Lower lobe of right lung (tissue), 2 donors: ENCODE measurements at regions not wholly inside any gene's neighbourhood (a gene's known extent, or its start where the extent isn't known, plus 50 kb on each side); places are given as distances from the start of the nearest gene placed in this dataset.

Experiments used
- ATAC-seq, 2 donors: fragments of 200-7000 bp; cut with Tn5 transposase; one replicate each; pipeline ENCODE4 v1.9.1; 2020 to 2022; ENCODE audit warnings: mild to moderate bottlenecking in 2 of 2, moderate library complexity in 2 of 2
- DNase-seq: peaks from one replicate; pipeline ENCODE4 v3.0.0-alpha.2; 2020
- H3K27ac ChIP-seq: fragments of 200-600 bp; one replicate; pipeline ENCODE4 v1.8.0; 2022
- H3K27me3 ChIP-seq: fragments of 200-600 bp; one replicate; pipeline ENCODE4 v1.8.0; 2022; ENCODE audit warnings: low read depth
- H3K36me3 ChIP-seq: fragments of 200-600 bp; one replicate; pipeline ENCODE4 v1.8.0; 2022; ENCODE audit warnings: mild to moderate bottlenecking
- H3K4me1 ChIP-seq: fragments of 200-600 bp; one replicate; pipeline ENCODE4 v1.8.0; 2022
- H3K4me3 ChIP-seq: fragments of 200-600 bp; one replicate; pipeline ENCODE4 v1.8.0; 2022; ENCODE audit warnings: mild to moderate bottlenecking
- H3K9me3 ChIP-seq: fragments of 200-600 bp; one replicate; pipeline ENCODE4 v1.8.0; 2022
- CTCF ChIP-seq: fragments of 200-600 bp; IDR thresholded peaks from one replicate; pipeline ENCODE4 v1.8.0; 2022; ENCODE audit warnings: antibody characterized with exemption, mild to moderate bottlenecking
- intact Hi-C: fragments of 100-400 bp; cut with DNase I; formaldehyde crosslinking; loops from one replicate; pipeline ENCODE4 v1.11.0; 2022
- donor health status: DM: no; HTN: yes; CAD: no; lungs with severe emphysema.

DNA sequence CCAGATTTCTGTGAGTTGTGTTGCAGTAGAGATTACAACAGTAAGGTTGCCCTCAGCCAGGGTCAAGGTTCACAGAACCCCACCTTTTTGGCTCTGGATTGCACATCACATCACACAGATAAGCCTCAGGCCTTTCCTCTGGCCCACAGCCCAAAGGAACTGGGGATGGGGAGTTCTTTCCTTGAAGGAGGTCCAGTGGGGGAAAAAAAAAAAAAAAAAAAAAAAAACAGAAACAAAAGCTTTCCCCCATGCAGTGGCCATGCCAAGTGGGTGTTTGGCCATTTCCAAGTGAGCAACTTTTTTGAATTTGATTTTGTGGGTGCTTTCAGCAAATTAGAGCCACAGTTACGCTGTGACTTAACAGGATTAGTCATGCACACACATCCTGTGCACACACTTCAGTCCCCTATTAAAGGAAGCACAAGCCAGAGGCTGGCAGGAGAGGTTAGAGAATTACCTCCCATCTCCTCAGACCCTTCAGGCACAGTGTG lies 79.3 kb upstream of the NANOS1 start:
- no peaks in the 10 kb centered on the region for H3K27me3 ChIP-seq
- DNase-seq (no peak), ATAC-seq (no peak)
- H3K9me3 ChIP-seq, result no peaks in the 10 kb centered on the region
- no peak overlapping the region for H3K4me3 ChIP-seq
- TF ChIP-seq CTCF, result no peak
- H3K36me3 ChIP-seq, result no peaks in the 10 kb centered on the region
- H3K4me1 ChIP-seq, result no peaks in the 10 kb centered on the region
- H3K27ac ChIP-seq, result no peak overlapping the region
- intact Hi-C loops, result no loop called here

- Histone ChIP-seq H3K4me3 (no peak overlapping the region), H3K27ac (no peak overlapping the region), H3K9me3 (no peaks in the 10 kb centered on the region), H3K27me3 (no peaks in the 10 kb centered on the region), H3K4me1 (no peaks in the 10 kb centered on the region), H3K36me3 (no peaks in the 10 kb centered on the region)
- no peak for TF ChIP-seq CTCF
- ATAC-seq (no peak), DNase-seq (no peak)
- intact Hi-C loops, result no loop called here
Observed at GRCh38 chr10:118950997-118951637, 78.4 kb upstream of the NANOS1 start.

DNA sequence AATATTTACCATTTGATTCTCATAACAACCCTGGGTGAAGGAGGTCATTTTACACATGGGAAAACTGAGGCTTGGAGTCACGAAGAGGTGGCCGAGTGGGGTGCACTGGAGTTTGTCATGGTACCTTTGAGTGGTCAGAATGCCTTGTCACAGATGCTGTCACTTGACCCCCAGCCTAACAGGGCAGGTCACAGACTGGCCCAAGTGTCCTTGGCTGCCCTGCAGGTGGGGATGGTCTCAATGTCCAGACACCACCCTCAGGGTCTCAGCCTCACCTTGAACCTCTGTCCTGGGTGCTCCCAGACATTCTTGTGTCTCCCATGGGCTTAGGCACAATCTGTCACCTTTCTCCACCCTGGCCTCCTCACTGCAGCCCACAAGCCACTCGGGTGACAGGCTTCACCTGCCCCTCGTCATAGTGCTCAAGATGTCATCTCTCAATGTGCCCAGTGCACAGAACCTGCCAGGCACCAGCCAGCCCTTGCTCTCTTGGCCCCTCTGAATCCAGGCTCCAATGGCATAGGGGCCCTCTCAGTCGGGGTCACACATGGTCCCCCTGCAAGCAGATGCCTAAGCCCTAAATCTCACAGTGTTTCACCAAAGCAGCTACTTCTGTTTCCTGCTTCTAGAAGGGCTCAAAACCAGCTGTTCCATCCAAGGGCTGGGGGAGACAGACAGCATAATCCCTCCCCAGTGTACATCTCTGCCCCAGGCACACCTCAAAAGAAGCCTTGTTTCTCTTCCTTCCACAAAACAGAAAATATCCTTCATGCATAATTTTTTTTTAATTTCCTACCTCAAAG lies 76.8 kb upstream of the NANOS1 start:
- no peaks in the 10 kb centered on the region for H3K9me3 ChIP-seq
- no peak for ATAC-seq
- TF ChIP-seq CTCF, result no peak
- no peak overlapping the region for H3K27ac ChIP-seq
- no peaks in the 10 kb centered on the region for H3K27me3 ChIP-seq
- no peak for DNase-seq
- H3K4me3 ChIP-seq, result no peak overlapping the region
- intact Hi-C loops, result no loop called here
- H3K36me3 ChIP-seq, result no peaks in the 10 kb centered on the region
- H3K4me1 ChIP-seq, result no peaks in the 10 kb centered on the region

DNA sequence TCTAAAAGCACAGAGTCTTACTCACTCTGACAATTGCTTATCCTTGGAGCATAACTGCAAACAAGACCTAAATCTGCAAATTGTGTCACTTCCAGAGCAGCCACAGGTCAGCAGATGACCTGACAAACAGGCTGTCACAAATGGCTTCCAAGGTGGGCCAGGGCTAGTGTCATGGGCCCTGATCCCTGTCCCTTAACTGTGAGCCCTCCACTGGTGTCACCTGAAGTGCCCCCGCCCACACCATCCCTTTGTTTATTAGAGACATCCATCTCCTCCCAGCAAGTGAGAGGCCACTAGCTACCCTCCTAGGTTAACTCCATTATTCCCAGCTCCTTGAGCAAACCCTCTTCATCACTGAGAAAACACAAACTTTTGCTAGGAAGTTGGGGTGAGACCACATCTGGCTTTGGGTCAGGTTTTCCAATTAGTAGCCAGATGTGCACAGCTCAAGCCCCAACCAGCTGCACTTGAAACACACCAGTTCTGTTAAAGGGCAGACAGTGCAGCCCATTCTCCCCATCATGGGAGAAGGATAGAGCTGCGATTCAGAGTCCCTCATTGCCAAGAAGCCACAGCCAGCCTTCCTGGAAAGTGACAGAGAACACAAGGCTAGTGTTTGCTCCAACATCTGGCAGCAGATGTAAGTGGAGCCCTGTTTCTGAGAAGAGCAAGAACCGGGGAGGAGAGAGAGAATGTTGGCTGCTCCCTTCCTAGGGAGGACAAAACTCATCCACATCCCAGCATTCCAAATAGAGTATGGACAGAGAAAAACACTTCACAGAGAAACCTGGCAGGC lies 75.7 kb upstream of the NANOS1 start:
- peaks cover 8% of the 10 kb centered on the region for H3K4me1 ChIP-seq
- intact Hi-C loops, result no loop called here
- H3K27ac ChIP-seq, result no peak overlapping the region
- no peaks in the 10 kb centered on the region for H3K27me3 ChIP-seq
- DNase-seq, result no peak
- TF ChIP-seq CTCF, result no peak
- no peak for ATAC-seq
- no peaks in the 10 kb centered on the region for H3K9me3 ChIP-seq
- H3K36me3 ChIP-seq, result no peaks in the 10 kb centered on the region
- no peak overlapping the region for H3K4me3 ChIP-seq

- H3K4me3 ChIP-seq, result no peak overlapping the region
- peaks cover 23% of the 10 kb centered on the region for H3K4me1 ChIP-seq
- no peak for ATAC-seq
- no peak overlapping the region for H3K27ac ChIP-seq
- DNase-seq, result no peak
- H3K27me3 ChIP-seq, result no peaks in the 10 kb centered on the region
- TF ChIP-seq CTCF, result no peak
- no peaks in the 10 kb centered on the region for H3K9me3 ChIP-seq
- intact Hi-C loops, result no loop called here
- no peaks in the 10 kb centered on the region for H3K36me3 ChIP-seq
Observed at GRCh38 chr10:118955531-118955930, 74.0 kb upstream of the NANOS1 start.
